ENCODE measurements at regions not wholly inside any gene's neighbourhood (a gene's known extent, or its start where the extent isn't known, plus 50 kb on each side); places are given as distances from the start of the nearest gene placed in this dataset.

DNA sequence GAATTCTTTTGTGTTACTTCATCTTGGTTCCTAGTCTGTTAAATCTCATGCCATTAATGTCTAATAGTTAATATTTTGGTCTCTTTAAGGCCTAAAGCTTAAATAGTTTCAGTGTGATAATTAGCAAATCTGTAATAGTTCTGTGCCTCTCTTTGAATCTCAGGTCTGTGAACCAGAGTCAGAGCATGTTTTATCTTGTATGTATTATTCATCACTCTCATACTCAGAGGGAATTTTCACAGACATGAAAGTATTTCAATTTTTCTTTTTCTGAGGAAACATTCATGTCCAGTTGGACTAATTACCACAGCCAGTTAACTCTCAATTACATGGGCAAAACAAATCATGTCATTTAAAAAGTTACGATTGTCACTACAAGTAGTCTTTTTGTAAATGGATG, 931.9 kb upstream of the SLC39A10 start:
- no peak for TF ChIP-seq TCF12 (IDR thresholded peaks at IDR 0.05; ENCODE audit: low read depth)
- TF ChIP-seq, protein P1, sequence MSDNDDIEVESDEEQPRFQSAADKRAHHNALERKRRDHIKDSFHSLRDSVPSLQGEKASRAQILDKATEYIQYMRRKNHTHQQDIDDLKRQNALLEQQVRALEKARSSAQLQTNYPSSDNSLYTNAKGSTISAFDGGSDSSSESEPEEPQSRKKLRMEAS (IDR thresholded peaks at IDR 0.05): no peak
- no peak for TF ChIP-seq CEBPB (IDR thresholded peaks at IDR 0.05)
- TF ChIP-seq EGR1 (IDR thresholded peaks at IDR 0.05): no peak
- TF ChIP-seq YY1 (IDR thresholded peaks at IDR 0.05; ENCODE audit: low read depth): no peak
- no peak for TF ChIP-seq NFIC (IDR thresholded peaks at IDR 0.05)
- TF ChIP-seq EP300 (IDR thresholded peaks at IDR 0.05; ENCODE audit: borderline replicate concordance): no peak
- TF ChIP-seq FOXM1 (IDR thresholded peaks at IDR 0.05; ENCODE audit: borderline replicate concordance, low read depth): no peak
- TF ChIP-seq TAF1 (IDR thresholded peaks at IDR 0.05; ENCODE audit: low read depth): no peak
